Aorta (tissue), 5 donors: ENCODE measurements at regions not wholly inside any gene's neighbourhood (a gene's known extent, or its start where the extent isn't known, plus 50 kb on each side); places are given as distances from the start of the nearest gene placed in this dataset.
A peak's percentile ranks its signal among the peaks of the same experiment; 100 is the strongest.

Source experiments
- ATAC-seq: fragments of 200-7000 bp; cut with Tn5 transposase; one replicate; pipeline ENCODE4 v1.9.1; 2022; ENCODE audit warnings: moderate library complexity; ENCODE audit not compliant: low FRiP score
- DNase-seq, 2 donors: peaks; one replicate each; pipeline ENCODE4 v3.0.0-alpha.2; 2020
- H3K27ac ChIP-seq, 2 donors: one replicate each; pipeline ENCODE4 v1.5.1; 2013; ENCODE audit warnings: low read length in 2 of 2, mild to moderate bottlenecking in 2 of 2, moderate library complexity in 2 of 2, control low read depth in 1 of 2, inconsistent platforms in 1 of 2, low read depth in 1 of 2
- H3K27me3 ChIP-seq, 2 donors: one replicate each; pipeline ENCODE4 v1.6.1; 2013; ENCODE audit warnings: control low read depth in 1 of 2, low read length in 1 of 2, mild to moderate bottlenecking in 1 of 2, moderate library complexity in 1 of 2; ENCODE audit not compliant: insufficient read depth in 2 of 2, control insufficient read depth in 1 of 2
- H3K36me3 ChIP-seq, 2 donors: one replicate each; pipeline ENCODE4 v1.6.1; 2013; ENCODE audit warnings: control low read depth in 1 of 2, low read length in 1 of 2, mild to moderate bottlenecking in 1 of 2; ENCODE audit not compliant: insufficient read depth in 2 of 2, control insufficient read depth in 1 of 2
- H3K4me1 ChIP-seq, 2 donors: one replicate each; pipeline ENCODE4 v1.6.1; 2013; ENCODE audit warnings: low read length in 2 of 2, control low read depth in 1 of 2, mild to moderate bottlenecking in 1 of 2, moderate library complexity in 1 of 2; ENCODE audit not compliant: insufficient read depth in 2 of 2, control insufficient read depth in 1 of 2
- H3K4me3 ChIP-seq, 2 donors: one replicate each; pipeline ENCODE4 v1.5.1; 2013; ENCODE audit warnings: low read length in 2 of 2, control low read depth in 1 of 2, mild to moderate bottlenecking in 1 of 2
- H3K9me3 ChIP-seq: one replicate; pipeline ENCODE4 v1.6.1; 2013; ENCODE audit warnings: mild to moderate bottlenecking, low read length; ENCODE audit not compliant: control insufficient read depth
- WGBS, 2 donors: extraction: QIAGEN DNeasy Blood & Tissue Kit; methylation state at CpG; one replicate each; pipeline ENCODE4 v1.1.7; 2013; 5-methylcytosine and 5-hydroxymethylcytosine counted together
- intact Hi-C, 2 donors: fragments of 100-400 bp; cut with DNase I; formaldehyde crosslinking; loops; one replicate each; pipeline versions ENCODE4 v1.14.2 to v1.15.0; 2022
- donor health status: healthy with polysubstance abuse.
- donor health status: Bipolar disorder and iron deficiency.
- donor health status: DM: no; HTN: no; CAD: no.
- donor health status: DM: no; HTN: no; CAD: no.
- donor health status: DM: yes; HTN: yes; CAD: no.

- Histone ChIP-seq H3K9me3 (no peaks in the 10 kb centered on the region), H3K4me1 (no peaks in the 10 kb centered on the region), H3K4me3 (no peak overlapping the region), H3K27me3 (no peaks in the 10 kb centered on the region), H3K36me3 (no peaks in the 10 kb centered on the region), H3K27ac (no peak overlapping the region)
- 77 to 83% methylated on average over 2 of the region's 2 CpGs for WGBS, 2 donors
- no peak for ATAC-seq
- DNase-seq, result no peak
- intact Hi-C loops, result no loop called here
Measured at GRCh38 chr7:63073286-63073685, 925.4 kb upstream of the ZNF722 start.

- no peak overlapping the region for H3K27ac ChIP-seq
- no peaks in the 10 kb centered on the region for H3K36me3 ChIP-seq
- intact Hi-C loops, result no loop called here
- DNase-seq, result no peak
- H3K4me3 ChIP-seq, result no peak overlapping the region
- no peak for ATAC-seq
- H3K27me3 ChIP-seq, result no peaks in the 10 kb centered on the region
- WGBS, 2 donors, result 53 to 63% methylated on average over 1 of the region's 1 CpG
- no peaks in the 10 kb centered on the region for H3K9me3 ChIP-seq
- no peaks in the 10 kb centered on the region for H3K4me1 ChIP-seq
Measured at GRCh38 chr7:63073736-63074135, 924.9 kb upstream of the ZNF722 start.

- Histone ChIP-seq H3K4me1 (no peaks in the 10 kb centered on the region), H3K36me3 (no peaks in the 10 kb centered on the region), H3K27ac (no peak overlapping the region), H3K27me3 (no peaks in the 10 kb centered on the region), H3K9me3 (peaks cover under 1% of the 10 kb centered on the region), H3K4me3 (no peak overlapping the region)
- WGBS, 2 donors, result 40 to 43% methylated on average over 4 of the region's 4 CpGs
- DNase-seq (no peak), ATAC-seq (no peak)
- intact Hi-C loops, result no loop called here
Measured at GRCh38 chr7:63077841-63078240, 920.8 kb upstream of the ZNF722 start.

- intact Hi-C loops, result no loop called here
- H3K36me3 ChIP-seq, result no peaks in the 10 kb centered on the region
- ATAC-seq, result no peak
Measured at GRCh38 chr7:63080406-63080805, 918.2 kb upstream of the ZNF722 start.

GRCh38 chr7:63080831-63081230, 917.8 kb upstream of the ZNF722 start:
- 40 to 41% methylated on average over 4 of the region's 4 CpGs for WGBS, 2 donors

More at GRCh38 chr7:63080406-63080805, 918.2 kb upstream of the ZNF722 start:
- no peak overlapping the region for H3K27ac ChIP-seq
- no peak overlapping the region for H3K4me3 ChIP-seq
- WGBS, 2 donors, result 13 to 15% methylated on average over 2 of the region's 2 CpGs
- H3K4me1 ChIP-seq, result no peaks in the 10 kb centered on the region
- H3K9me3 ChIP-seq, result peaks cover 1% of the 10 kb centered on the region
- H3K27me3 ChIP-seq, result no peaks in the 10 kb centered on the region
- DNase-seq, result no peak

GRCh38 chr7:63087575-63088190, 911.0 kb upstream of the ZNF722 start:
- peaks cover 1% of the 10 kb centered on the region for H3K9me3 ChIP-seq
- H3K27ac ChIP-seq, result no peak overlapping the region
- no peaks in the 10 kb centered on the region for H3K27me3 ChIP-seq
- WGBS, 2 donors, result 61 to 62% methylated on average over 3 of the region's 3 CpGs
- ATAC-seq (no peak), DNase-seq (no peak)
- intact Hi-C loops, result no loop called here
- H3K4me1 ChIP-seq, result no peaks in the 10 kb centered on the region
- no peaks in the 10 kb centered on the region for H3K36me3 ChIP-seq
- no peak overlapping the region for H3K4me3 ChIP-seq

More at GRCh38 chr7:63080831-63081230, 917.8 kb upstream of the ZNF722 start:
- no peak overlapping the region for H3K4me3 ChIP-seq
- peaks cover 1% of the 10 kb centered on the region for H3K9me3 ChIP-seq
- H3K36me3 ChIP-seq, result no peaks in the 10 kb centered on the region
- DNase-seq (no peak), ATAC-seq (no peak)
- no peaks in the 10 kb centered on the region for H3K4me1 ChIP-seq
- no peaks in the 10 kb centered on the region for H3K27me3 ChIP-seq
- intact Hi-C loops, result no loop called here
- no peak overlapping the region for H3K27ac ChIP-seq

- Histone ChIP-seq H3K9me3 (no peaks in the 10 kb centered on the region), H3K36me3 (no peaks in the 10 kb centered on the region), H3K27ac (no peak overlapping the region), H3K4me1 (no peaks in the 10 kb centered on the region), H3K4me3 (no peak overlapping the region), H3K27me3 (no peaks in the 10 kb centered on the region)
- ATAC-seq, result no peak
- DNase-seq, result no peak
- intact Hi-C loops, result no loop called here
- 64 to 71% methylated on average over 7 of the region's 7 CpGs for WGBS, 2 donors
Measured at GRCh38 chr7:63092951-63093350, 905.7 kb upstream of the ZNF722 start.

- H3K27me3 ChIP-seq, result no peaks in the 10 kb centered on the region
- no peak overlapping the region for H3K27ac ChIP-seq
- no peak for DNase-seq
- H3K9me3 ChIP-seq, result no peaks in the 10 kb centered on the region
- H3K36me3 ChIP-seq, result no peaks in the 10 kb centered on the region
- intact Hi-C loops, result no loop called here
- 61 to 72% methylated on average over 1 of the region's 1 CpG for WGBS, 2 donors
- no peaks in the 10 kb centered on the region for H3K4me1 ChIP-seq
- no peak for ATAC-seq
- H3K4me3 ChIP-seq, result no peak overlapping the region
Measured at GRCh38 chr7:63093481-63093880, 905.2 kb upstream of the ZNF722 start.

- no peaks in the 10 kb centered on the region for H3K36me3 ChIP-seq
- no peaks in the 10 kb centered on the region for H3K9me3 ChIP-seq
- H3K27me3 ChIP-seq, result no peaks in the 10 kb centered on the region
- WGBS, 2 donors, result 72% methylated on average over 3 of the region's 3 CpGs
- intact Hi-C loops, result no loop called here
- ATAC-seq, result peak; percentile 19
- no peak overlapping the region for H3K4me3 ChIP-seq
- no peaks in the 10 kb centered on the region for H3K4me1 ChIP-seq
- no peak overlapping the region for H3K27ac ChIP-seq
- DNase-seq, result no peak
Measured at GRCh38 chr7:63096141-63096540, 902.5 kb upstream of the ZNF722 start.
